GM12892 (cell line): ENCODE measurements at regions not wholly inside any gene's neighbourhood (a gene's known extent, or its start where the extent isn't known, plus 50 kb on each side); places are given as distances from the start of the nearest gene placed in this dataset.

Experiments used
- DNase-seq: peaks from one replicate; pipeline ENCODE4 v3.0.0; 2011; ENCODE audit not compliant: insufficient read length
- FAIRE-seq: peaks from 2 replicates; lab custom pipeline; 2011; peaks lifted over from hg19 to GRCh38; lab: Jason Lieb, UNC
- POLR2A ChIP-seq: IDR thresholded peaks from 2 replicates; pipeline ENCODE4 v1.6.1; 2011; ENCODE audit warnings: low read depth, low read length, control low read depth
- POLR2AphosphoS5 ChIP-seq: IDR thresholded peaks from 2 replicates; pipeline ENCODE4 v1.6.1; 2011; ENCODE audit warnings: low read depth, low read length, control low read depth
- TAF1 ChIP-seq: IDR thresholded peaks from 2 replicates; pipeline ENCODE4 v1.6.1; 2011; ENCODE audit warnings: low read depth, mild to moderate bottlenecking, control low read depth, low read length, borderline replicate concordance

- DNase-seq (no peak), FAIRE-seq (no peak)
- TF ChIP-seq TAF1 (no peak), POLR2AphosphoS5 (no peak), POLR2A (no peak)
These were observed 272.7 kb downstream of the ALG10B start for GRCh38 chr12:38589306-38589632.

DNA sequence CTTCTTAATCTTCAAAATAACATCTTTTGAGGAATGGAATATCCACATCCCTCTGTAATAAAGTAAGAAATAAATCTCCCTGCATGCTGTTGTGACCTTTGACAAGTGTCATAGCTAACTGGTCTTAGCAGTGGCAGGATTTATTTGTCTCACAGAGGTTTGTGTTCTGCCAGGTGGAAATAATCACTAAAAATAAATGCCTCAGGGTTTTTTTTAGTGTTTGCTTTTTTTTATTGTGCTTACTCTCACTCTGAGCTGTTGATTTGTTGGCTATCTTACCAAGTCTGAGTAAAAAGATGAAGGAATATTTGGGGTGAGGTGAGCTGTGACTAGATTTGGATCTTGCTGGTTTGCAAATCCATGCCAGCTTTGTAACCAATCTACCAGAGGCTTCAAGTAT is 285.4 kb downstream of the ALG10B start:
- FAIRE-seq (no peak), DNase-seq (no peak)
- no peak for TF ChIP-seq TAF1
- no peak for TF ChIP-seq POLR2AphosphoS5
- no peak for TF ChIP-seq POLR2A
